ENCODE measurements at regions not wholly inside any gene's neighbourhood (a gene's known extent, or its start where the extent isn't known, plus 50 kb on each side); places are given as distances from the start of the nearest gene placed in this dataset.

DNA sequence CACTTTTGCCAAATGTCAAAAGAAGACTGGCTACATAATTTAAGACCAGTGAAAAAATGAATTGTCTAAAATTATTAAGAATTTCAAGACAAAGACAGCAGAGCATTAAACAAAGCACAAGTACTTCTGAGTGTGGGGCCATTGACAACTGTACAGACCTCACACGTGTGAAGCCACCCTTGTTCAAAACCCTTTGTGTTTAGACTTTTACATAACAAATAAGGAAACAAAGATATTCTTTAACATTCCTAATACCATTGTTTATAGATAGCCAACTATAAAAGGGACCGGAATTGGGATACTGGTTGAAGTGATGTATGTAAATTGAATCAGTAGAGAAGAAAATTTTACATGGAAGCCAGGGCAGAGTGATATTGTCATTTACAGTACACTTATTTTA, 624.2 kb downstream of the PCDH18 start:
- TF ChIP-seq CTCF (IDR thresholded peaks at IDR 0.05; ENCODE audit: insufficient read depth, low read length, poor library complexity, severe bottlenecking) (no peak), EZH2phosphoT487 (conservative IDR thresholded peaks at IDR 0.05; ENCODE audit: low read length) (no peak)

All from SU-DHL-6 (cell line).